SIG-M5 treated with dmso at 0.1 percent for 504 hours (cell line): ENCODE measurements at regions not wholly inside any gene's neighbourhood (a gene's known extent, or its start where the extent isn't known, plus 50 kb on each side); places are given as distances from the start of the nearest gene placed in this dataset.
"Not testable (repeated sequence)": the region's sequence is repeated elsewhere in the genome, so short reads cannot be mapped to it uniquely, and the experiment has no call there.

Source experiments
- DNase-seq: peaks from one replicate; lab custom pipeline; 2025; ENCODE audit not compliant: unreplicated experiment; lab: John Stamatoyannopoulos, UW

GRCh38 chr15:81939604-81940440 lies 106.0 kb downstream of the MEX3B start:
- peak; percentile 58 for DNase-seq

GRCh38 chr15:81937189-81937588 lies 108.6 kb downstream of the MEX3B start:
- DNase-seq, result no peak

GRCh38 chr15:81930582-81931369 lies 115.0 kb downstream of the MEX3B start:
- no peak for DNase-seq

GRCh38 chr15:81929557-81929956 lies 116.3 kb downstream of the MEX3B start:
- DNase-seq, result no peak

- no peak for DNase-seq
These were observed 118.8 kb downstream of the MEX3B start for GRCh38 chr15:81926981-81927380.

GRCh38 chr15:81924729-81925128 lies 121.1 kb downstream of the MEX3B start:
- DNase-seq, result no peak

- no peak for DNase-seq
These were observed 122.1 kb downstream of the MEX3B start for GRCh38 chr15:81923561-81924350.

GRCh38 chr15:81922143-81922542 lies 123.7 kb downstream of the MEX3B start:
- DNase-seq, result no peak

GRCh38 chr15:81921163-81921562 lies 124.7 kb downstream of the MEX3B start:
- DNase-seq, result no peak

- DNase-seq, result not testable (repeated sequence)
These were observed 127.1 kb downstream of the MEX3B start for GRCh38 chr15:81918767-81919166.

- no peak for DNase-seq
These were observed 129.4 kb downstream of the MEX3B start for GRCh38 chr15:81916451-81916850.

- DNase-seq, result no peak
These were observed 129.8 kb downstream of the MEX3B start for GRCh38 chr15:81915990-81916389.

- DNase-seq, result no peak
These were observed 131.0 kb downstream of the MEX3B start for GRCh38 chr15:81914734-81915256.

- no peak for DNase-seq
These were observed 131.5 kb downstream of the MEX3B start for GRCh38 chr15:81914333-81914732.

- DNase-seq, result no peak
These were observed 134.5 kb downstream of the MEX3B start for GRCh38 chr15:81911022-81911971.

- no peak for DNase-seq
These were observed 135.3 kb downstream of the MEX3B start for GRCh38 chr15:81910355-81911021.

- DNase-seq, result no peak
These were observed 136.8 kb downstream of the MEX3B start for GRCh38 chr15:81909011-81909358.

- no peak for DNase-seq
These were observed 137.7 kb downstream of the MEX3B start for GRCh38 chr15:81908111-81908510.

GRCh38 chr15:81907521-81907920 lies 138.3 kb downstream of the MEX3B start:
- DNase-seq, result no peak

- DNase-seq, result no peak
These were observed 139.9 kb downstream of the MEX3B start for GRCh38 chr15:81905889-81906288.
